ENCODE measurements at regions not wholly inside any gene's neighbourhood (a gene's known extent, or its start where the extent isn't known, plus 50 kb on each side); places are given as distances from the start of the nearest gene placed in this dataset.

DNA sequence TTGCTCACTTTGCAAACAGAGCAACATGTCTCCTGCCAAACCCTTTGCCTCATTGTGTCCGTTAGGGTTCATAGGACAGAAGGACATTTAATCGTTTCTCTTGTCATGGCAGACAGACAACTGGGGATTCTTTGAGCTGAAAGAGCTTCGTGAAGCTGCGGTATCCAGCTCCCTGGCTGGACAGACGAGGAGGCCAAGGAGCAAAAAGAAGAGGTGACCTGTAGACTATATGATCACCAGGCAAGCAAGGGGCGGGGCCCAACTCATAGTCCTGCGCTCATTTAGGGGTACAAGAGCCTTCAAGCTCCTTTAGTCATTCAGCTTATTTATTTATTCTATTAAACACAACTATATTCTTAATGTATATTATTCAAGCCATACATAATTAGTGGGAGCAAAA, 66.8 kb upstream of the VRK1 start:
- no peak for DNase-seq

- DNase-seq: no peak
These were observed 63.0 kb upstream of the VRK1 start for GRCh38 chr14:96734076-96734622.

- DNase-seq: no peak
These were observed 61.7 kb upstream of the VRK1 start for GRCh38 chr14:96735526-96735925.

GRCh38 chr14:96736439-96736838, 60.7 kb upstream of the VRK1 start:
- no peak for DNase-seq

DNA sequence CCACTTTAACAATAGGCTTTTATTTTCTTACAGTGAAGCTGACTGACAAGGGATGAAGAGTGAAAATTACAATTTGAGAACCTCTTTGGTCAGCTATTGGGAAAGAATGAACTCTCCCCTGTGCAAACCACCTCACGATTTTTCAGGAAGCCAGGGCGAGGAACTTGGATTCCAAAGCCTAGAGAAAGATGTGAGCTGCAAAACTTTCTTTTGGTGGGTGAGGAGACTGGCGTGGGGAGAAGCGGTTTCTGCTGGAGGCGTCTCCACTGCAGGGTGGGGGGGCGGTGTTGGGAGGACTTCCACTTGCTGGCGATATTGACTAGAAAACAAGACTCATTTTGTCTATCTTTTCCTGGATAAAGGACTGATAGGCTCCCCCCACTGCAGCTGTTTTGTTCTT, 59.3 kb upstream of the VRK1 start:
- DNase-seq: no peak

GRCh38 chr14:96739200-96739910, 57.8 kb upstream of the VRK1 start:
- no peak for DNase-seq

- DNase-seq: peak; percentile 75
These were observed 55.8 kb upstream of the VRK1 start for GRCh38 chr14:96741151-96741977.

GRCh38 chr14:96744262-96744661, 52.9 kb upstream of the VRK1 start:
- no peak for DNase-seq

DNA sequence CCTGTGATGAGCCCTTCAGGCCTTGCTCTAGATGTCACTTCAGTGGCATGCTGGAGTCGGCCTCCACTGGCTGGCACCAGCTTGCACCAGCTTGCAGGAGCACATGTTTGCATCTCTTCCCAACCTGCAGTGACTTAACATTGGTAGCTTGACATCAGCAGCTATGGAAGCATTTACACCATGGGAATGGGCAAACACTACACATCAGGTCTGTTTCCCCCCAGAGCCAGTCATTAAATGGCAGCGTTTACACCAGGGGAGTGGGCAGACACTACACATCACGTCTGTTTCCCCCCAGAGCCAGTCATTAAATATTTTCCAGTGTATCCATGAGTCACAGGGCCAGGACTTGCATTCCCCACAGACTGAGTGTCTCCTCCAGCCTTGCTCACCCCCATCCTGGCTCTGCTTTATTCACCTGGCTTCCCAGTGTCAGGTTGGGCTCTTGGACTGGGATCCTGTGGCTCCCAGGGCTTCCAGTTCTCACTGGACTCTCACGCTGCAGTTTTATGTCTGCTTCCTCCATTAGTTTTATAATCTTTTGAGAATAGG, 51.6 kb upstream of the VRK1 start:
- DNase-seq: no peak

DNA sequence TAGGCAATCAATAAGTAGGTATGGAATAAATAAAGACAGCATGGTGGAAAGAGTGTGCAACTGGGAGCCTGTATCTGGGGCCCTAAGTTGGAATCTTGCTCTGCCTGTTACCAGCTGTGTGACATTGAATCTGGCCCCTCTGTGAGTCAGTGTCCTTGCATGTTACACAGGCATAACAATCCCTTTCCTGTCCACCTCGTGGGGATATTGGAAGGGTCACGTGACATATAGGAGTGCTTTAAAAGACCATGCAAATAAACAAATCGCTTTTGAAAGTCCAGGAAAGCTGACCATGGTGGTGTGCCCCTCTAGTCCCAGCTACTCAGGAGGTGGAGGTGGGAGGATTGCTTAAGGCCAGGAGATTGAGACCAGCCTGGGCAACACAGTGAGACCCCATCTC, 51.1 kb upstream of the VRK1 start:
- no peak for DNase-seq

DNA sequence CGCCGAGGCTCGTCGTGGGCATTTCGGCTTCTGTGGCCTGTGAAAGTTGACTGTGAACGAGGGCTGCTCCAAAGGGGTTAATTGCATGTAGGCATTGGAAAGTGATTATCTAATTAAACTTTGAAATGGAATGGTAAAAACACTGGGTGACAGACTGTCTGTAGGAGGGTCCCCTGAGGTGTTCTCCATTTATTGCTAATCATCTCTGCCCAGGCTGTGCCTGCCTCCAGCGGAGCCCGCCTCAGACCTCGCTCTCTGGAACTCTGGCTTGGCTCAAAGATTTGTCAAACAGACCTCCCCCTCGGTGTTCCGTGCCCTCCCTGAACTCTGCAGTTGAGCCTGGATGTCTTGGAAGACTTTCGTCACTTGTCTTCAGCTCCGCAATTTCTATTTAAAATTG, 50.2 kb upstream of the VRK1 start:
- no peak for DNase-seq
